ENCODE measurements at regions not wholly inside any gene's neighbourhood (a gene's known extent, or its start where the extent isn't known, plus 50 kb on each side); places are given as distances from the start of the nearest gene placed in this dataset.

GRCh38 chr2:128696421-128696820 is 377.8 kb upstream of the HS6ST1 start:
- no peak for DNase-seq (ENCODE audit: low read depth in 2 of 2)
- Histone ChIP-seq H4K20me1 (ENCODE audit: control insufficient read depth, extremely low read depth, insufficient read depth, low read length) (no peaks in the 10 kb centered on the region), H3K27me3 (ENCODE audit: control insufficient read depth, insufficient read depth, low read length) (no peaks in the 10 kb centered on the region), H3K4me3 (replicated peaks in 1 of 4; ENCODE audit: control extremely low read depth in 1 of 4, insufficient read depth in 1 of 4, low read depth in 3 of 4, low read length in 4 of 4) (no peak overlapping the region), H3K9me3 (ENCODE audit: control insufficient read depth, insufficient read depth, low read depth, low read length) (no peaks in the 10 kb centered on the region), H3K36me3 (ENCODE audit: control insufficient read depth, insufficient read depth, low read length) (no peaks in the 10 kb centered on the region), H3K27ac (ENCODE audit: insufficient read depth, low read length) (no peak overlapping the region), H2AFZ (ENCODE audit: low read length) (no peak overlapping the region), H3K79me2 (ENCODE audit: control insufficient read depth, insufficient read depth, low read length) (no peaks in the 10 kb centered on the region), H3K4me2 (ENCODE audit: extremely low read depth, insufficient read depth, low read length) (no peak overlapping the region), H3K9ac (ENCODE audit: insufficient read depth, low read length) (no peak overlapping the region), H3K4me1 (ENCODE audit: control insufficient read depth, extremely low read depth, insufficient read depth, low read length) (no peaks in the 10 kb centered on the region)
- no peak for TF ChIP-seq EZH2 (IDR thresholded peaks at IDR 0.05; ENCODE audit: low read length, missing control alignments)
- TF ChIP-seq, protein P1, sequence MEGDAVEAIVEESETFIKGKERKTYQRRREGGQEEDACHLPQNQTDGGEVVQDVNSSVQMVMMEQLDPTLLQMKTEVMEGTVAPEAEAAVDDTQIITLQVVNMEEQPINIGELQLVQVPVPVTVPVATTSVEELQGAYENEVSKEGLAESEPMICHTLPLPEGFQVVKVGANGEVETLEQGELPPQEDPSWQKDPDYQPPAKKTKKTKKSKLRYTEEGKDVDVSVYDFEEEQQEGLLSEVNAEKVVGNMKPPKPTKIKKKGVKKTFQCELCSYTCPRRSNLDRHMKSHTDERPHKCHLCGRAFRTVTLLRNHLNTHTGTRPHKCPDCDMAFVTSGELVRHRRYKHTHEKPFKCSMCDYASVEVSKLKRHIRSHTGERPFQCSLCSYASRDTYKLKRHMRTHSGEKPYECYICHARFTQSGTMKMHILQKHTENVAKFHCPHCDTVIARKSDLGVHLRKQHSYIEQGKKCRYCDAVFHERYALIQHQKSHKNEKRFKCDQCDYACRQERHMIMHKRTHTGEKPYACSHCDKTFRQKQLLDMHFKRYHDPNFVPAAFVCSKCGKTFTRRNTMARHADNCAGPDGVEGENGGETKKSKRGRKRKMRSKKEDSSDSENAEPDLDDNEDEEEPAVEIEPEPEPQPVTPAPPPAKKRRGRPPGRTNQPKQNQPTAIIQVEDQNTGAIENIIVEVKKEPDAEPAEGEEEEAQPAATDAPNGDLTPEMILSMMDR (conservative IDR thresholded peaks at IDR 0.05 in 1 of 2, IDR thresholded peaks at IDR 0.05 in 1 of 2; ENCODE audit: low read depth in 1 of 2, low read length in 2 of 2), result no peak

DNA sequence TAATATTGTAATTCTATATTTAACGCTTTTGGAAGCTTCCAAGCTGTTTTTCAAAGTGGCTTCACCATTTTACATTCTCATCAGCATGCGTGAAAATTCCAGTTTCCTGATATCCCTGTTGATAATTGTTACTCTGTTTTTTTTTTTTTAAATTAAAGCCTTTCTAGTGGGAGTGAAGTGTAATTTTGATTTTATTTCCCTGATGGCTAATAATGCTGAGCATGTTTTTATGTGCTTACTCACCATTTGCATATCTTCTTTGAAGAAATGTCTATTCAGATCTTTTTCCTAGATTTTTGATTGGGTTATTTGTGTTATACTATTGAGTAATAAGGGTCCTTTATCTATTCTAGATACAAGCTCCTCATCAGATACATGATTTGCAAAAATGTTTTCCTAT is 382.8 kb upstream of the HS6ST1 start:
- Histone ChIP-seq H3K36me3 (ENCODE audit: control insufficient read depth, insufficient read depth, low read length) (no peaks in the 10 kb centered on the region), H3K79me2 (ENCODE audit: control insufficient read depth, insufficient read depth, low read length) (no peaks in the 10 kb centered on the region), H3K4me3 (replicated peaks in 1 of 4; ENCODE audit: control extremely low read depth in 1 of 4, insufficient read depth in 1 of 4, low read depth in 3 of 4, low read length in 4 of 4) (no peak overlapping the region), H4K20me1 (ENCODE audit: control insufficient read depth, extremely low read depth, insufficient read depth, low read length) (no peaks in the 10 kb centered on the region), H3K4me1 (ENCODE audit: control insufficient read depth, extremely low read depth, insufficient read depth, low read length) (no peaks in the 10 kb centered on the region), H3K27me3 (ENCODE audit: control insufficient read depth, insufficient read depth, low read length) (no peaks in the 10 kb centered on the region), H2AFZ (ENCODE audit: low read length) (no peak overlapping the region), H3K4me2 (ENCODE audit: extremely low read depth, insufficient read depth, low read length) (no peak overlapping the region), H3K9me3 (ENCODE audit: control insufficient read depth, insufficient read depth, low read depth, low read length) (no peaks in the 10 kb centered on the region), H3K9ac (ENCODE audit: insufficient read depth, low read length) (no peak overlapping the region), H3K27ac (ENCODE audit: insufficient read depth, low read length) (no peak overlapping the region)
- no peak for DNase-seq (ENCODE audit: low read depth in 2 of 2)
- TF ChIP-seq, protein P1 (conservative IDR thresholded peaks at IDR 0.05 in 1 of 2, IDR thresholded peaks at IDR 0.05 in 1 of 2; ENCODE audit: low read depth in 1 of 2, low read length in 2 of 2), result no peak
- TF ChIP-seq EZH2 (IDR thresholded peaks at IDR 0.05; ENCODE audit: low read length, missing control alignments), result no peak

DNA sequence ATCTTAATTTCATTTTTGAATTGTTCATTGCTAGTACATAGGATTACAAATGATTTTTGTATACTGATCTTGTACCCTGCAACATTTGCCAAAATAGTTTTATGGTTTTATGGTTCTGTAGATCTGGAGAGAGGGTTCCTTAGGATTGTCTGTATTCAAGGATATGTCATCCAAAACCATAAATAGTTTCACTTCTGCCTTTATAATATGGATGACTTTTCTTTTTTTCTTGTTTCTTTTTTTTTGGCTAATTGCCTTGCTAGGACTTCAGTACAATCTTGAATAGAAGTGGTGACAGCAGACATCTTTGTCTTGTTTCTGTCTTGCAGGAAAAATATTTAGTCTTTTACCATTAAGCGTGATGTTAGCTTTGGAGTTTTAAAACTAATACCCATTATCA is 383.9 kb upstream of the HS6ST1 start:
- TF ChIP-seq, protein P1 (conservative IDR thresholded peaks at IDR 0.05 in 1 of 2, IDR thresholded peaks at IDR 0.05 in 1 of 2; ENCODE audit: low read depth in 1 of 2, low read length in 2 of 2), result no peak
- TF ChIP-seq EZH2 (IDR thresholded peaks at IDR 0.05; ENCODE audit: low read length, missing control alignments), result no peak
- Histone ChIP-seq H3K36me3 (ENCODE audit: control insufficient read depth, insufficient read depth, low read length) (no peaks in the 10 kb centered on the region), H3K27ac (ENCODE audit: insufficient read depth, low read length) (no peak overlapping the region), H3K27me3 (ENCODE audit: control insufficient read depth, insufficient read depth, low read length) (no peaks in the 10 kb centered on the region), H4K20me1 (ENCODE audit: control insufficient read depth, extremely low read depth, insufficient read depth, low read length) (no peaks in the 10 kb centered on the region), H3K4me2 (ENCODE audit: extremely low read depth, insufficient read depth, low read length) (no peak overlapping the region), H3K9me3 (ENCODE audit: control insufficient read depth, insufficient read depth, low read depth, low read length) (no peaks in the 10 kb centered on the region), H3K9ac (ENCODE audit: insufficient read depth, low read length) (no peak overlapping the region), H3K4me1 (ENCODE audit: control insufficient read depth, extremely low read depth, insufficient read depth, low read length) (no peaks in the 10 kb centered on the region), H2AFZ (ENCODE audit: low read length) (no peak overlapping the region), H3K79me2 (ENCODE audit: control insufficient read depth, insufficient read depth, low read length) (no peaks in the 10 kb centered on the region), H3K4me3 (replicated peaks in 1 of 4; ENCODE audit: control extremely low read depth in 1 of 4, insufficient read depth in 1 of 4, low read depth in 3 of 4, low read length in 4 of 4) (no peak overlapping the region)
- no peak for DNase-seq (ENCODE audit: low read depth in 2 of 2)
